ENCODE measurements at regions not wholly inside any gene's neighbourhood (a gene's known extent, or its start where the extent isn't known, plus 50 kb on each side); places are given as distances from the start of the nearest gene placed in this dataset.

DNA sequence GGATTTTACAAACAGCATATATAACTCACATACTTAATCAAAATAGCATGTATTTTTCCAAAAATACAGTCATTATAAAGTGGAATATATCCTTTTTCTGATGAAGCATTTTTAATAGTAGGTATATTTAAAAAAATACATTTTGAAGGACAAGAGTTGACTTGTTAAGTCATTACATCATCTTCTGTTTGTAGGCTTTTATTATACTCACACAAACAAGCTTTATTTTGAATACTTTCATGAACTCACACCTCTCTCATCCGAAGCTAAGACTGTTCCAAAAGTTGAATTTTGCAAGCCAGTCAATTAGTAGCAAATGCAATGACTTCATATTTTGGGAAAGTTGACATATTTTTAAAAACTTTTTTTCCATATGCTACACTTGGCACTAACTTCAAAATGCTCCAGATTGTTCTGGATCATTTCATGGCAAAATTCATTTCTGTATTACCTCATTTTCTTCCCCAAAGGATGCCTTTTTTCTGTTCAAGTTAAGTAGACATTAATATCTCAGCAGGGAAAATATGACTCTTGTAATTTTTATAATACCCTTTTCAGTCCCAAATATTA, 68.5 kb upstream of the WDR75 start:
- no peak for DNase-seq

DNA sequence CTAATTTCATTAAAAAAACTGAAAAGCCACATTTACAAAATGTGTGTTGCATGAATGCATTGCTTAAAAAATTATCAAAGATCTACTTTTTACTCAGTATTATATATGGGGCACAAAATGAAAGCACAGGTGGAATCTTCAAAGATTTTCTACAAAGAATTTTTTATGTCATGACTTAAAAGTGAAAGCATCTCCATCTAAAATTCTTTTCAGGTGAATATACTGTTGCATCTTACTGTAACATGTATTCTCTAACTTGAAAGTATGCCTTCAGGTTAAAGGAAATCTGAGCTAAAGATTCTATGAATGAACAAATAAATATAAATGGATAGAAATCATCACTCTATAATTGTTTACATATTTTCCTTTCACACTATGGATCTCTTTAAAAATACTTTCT, 66.8 kb upstream of the WDR75 start:
- DNase-seq = no peak

DNA sequence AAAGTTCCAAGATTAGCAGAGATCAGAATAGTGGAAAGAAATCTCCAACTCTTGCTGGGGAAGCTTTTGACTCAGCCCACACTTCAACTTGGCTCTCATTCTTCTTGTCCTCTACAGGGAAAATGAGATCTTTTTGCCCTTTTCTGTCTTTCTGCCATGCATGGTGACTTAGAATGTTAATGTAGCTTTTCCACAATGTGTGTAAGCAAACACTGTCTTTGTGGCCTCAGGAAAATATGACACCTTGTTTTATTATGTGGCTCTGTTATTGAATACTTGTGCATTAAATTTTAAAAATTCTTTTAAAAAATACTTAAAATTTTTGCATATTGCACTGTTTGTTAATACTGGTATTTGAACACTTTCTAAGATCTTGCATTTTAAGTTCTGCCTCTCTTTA, 65.4 kb upstream of the WDR75 start:
- DNase-seq = no peak

DNA sequence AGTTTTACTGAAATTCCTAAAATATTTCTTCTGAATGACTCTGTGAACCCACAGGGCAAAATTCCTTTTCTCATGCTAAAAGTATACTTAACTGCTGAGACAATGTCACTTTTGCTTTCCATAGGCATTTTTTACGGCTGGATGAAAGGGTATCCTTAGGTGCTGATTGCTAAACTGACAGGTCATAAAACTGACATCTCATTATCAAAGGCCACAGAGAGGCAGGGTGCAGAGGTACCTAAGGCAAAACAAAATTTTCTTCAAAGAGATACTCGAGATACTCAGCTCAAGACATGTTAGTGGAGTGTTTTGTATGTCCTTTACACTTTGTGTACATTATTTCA, 62.0 kb upstream of the WDR75 start:
- no peak for DNase-seq

DNA sequence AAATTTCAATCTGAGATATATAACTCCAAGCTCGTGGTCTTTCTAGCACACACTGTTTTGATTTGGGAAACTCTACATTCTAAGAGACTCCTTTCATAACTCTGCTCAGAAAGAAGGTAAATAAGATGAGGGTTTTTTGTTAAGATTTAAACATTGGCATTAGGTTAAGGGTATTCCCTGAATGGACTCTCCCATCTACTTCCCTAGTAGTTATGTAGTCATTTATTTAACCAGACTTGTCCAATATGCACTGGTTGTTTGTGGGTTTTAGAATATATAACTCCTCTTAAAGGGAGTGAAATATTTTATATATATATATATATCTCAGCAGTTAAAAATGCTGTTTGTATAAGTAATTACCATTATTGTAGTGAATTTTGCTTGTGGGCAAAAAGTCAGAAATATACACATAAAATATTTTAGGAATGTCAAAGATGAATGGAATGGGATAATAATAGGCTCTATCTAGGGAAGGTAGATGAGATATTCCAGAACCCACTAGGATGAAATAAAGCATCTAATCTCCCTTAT, 61.5 kb upstream of the WDR75 start:
- no peak for DNase-seq

DNA sequence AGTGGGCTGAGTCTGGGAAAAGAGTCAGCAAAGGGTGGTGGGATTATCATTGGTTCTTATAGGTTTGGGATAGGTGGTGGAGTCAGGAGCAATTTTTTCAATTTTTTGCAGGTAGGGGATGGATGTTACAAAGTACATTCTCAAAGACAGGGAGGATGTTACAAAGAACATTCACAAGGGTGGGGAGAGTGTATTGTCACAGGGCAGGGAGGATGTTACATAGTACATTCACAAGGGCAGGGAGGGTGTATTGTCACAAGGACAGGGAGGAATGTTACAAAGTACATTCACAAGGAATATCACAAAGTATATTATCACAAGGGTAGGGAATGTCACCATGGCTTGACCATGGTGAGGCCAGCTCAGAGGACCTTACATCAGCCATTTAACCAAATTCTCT, 58.6 kb upstream of the WDR75 start:
- DNase-seq = no peak

DNA sequence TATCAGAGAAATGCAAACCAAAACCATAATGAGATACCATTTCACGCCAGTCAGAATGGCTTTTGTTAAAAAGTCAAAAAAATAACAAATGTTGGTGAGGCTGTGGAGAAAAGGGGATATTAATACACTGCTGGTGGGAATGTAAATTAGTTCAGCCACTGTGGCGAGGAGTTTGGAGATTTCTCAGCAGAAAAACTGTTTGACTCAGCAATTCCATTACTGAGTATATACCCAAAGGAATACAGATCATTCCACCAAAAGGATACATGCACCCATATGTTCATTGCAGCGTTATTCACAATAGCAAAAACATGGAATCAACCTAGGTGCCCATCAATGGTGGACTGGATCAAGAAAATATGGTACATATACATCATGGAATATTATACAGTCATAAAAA, 54.5 kb upstream of the WDR75 start:
- no peak for DNase-seq

DNA sequence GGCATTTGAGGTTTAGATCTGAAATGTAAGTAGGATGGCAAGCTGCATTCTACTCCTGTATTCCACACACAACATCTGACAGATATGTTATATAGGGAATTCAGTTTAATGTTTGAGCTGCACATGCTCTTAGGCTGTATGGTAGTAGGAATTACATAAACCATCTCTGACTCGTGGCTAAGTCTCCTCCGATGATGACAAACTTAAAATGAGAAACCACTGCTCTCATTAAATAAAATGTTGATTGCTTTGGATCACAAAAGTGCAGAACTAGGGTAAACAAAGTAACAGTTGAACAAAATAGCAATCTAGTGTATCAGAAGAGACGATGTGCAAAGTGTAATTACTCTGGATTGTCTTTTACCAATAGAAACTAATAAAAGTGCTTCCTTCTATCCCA, 50.1 kb upstream of the WDR75 start:
- no peak for DNase-seq
